Smooth muscle cell (in vitro differentiated cells): ENCODE measurements at regions not wholly inside any gene's neighbourhood (a gene's known extent, or its start where the extent isn't known, plus 50 kb on each side); places are given as distances from the start of the nearest gene placed in this dataset.

Source experiments
- DNase-seq: peaks from one replicate; lab custom pipeline; 2025; ENCODE audit not compliant: unreplicated experiment; lab: John Stamatoyannopoulos, UW
- H2AFZ ChIP-seq: fragments of 200-600 bp; sonication (generic); 2 replicates; pipeline ENCODE4 v1.6.0; 2016; ENCODE audit warnings: antibody characterized with exemption, low read depth, mild to moderate bottlenecking
- H3F3A ChIP-seq: fragments of 200-600 bp; sonication (generic); 2 replicates; pipeline ENCODE4 v1.6.0; 2017; ENCODE audit warnings: antibody characterized with exemption, low read depth
- H3K27ac ChIP-seq: fragments of 200-600 bp; sonication (generic); 2 replicates; pipeline ENCODE4 v1.5.1; 2016; ENCODE audit warnings: low read depth, mild to moderate bottlenecking
- H3K27me3 ChIP-seq: fragments of 200-600 bp; sonication (generic); 2 replicates; pipeline ENCODE4 v1.6.1; 2016; ENCODE audit warnings: low read depth, mild to moderate bottlenecking
- H3K36me3 ChIP-seq: fragments of 200-600 bp; sonication (generic); 2 replicates; pipeline ENCODE4 v1.5.1; 2016; ENCODE audit warnings: low read depth
- H3K4me1 ChIP-seq: fragments of 200-600 bp; sonication (generic); 2 replicates; pipeline ENCODE4 v1.5.1; 2016; ENCODE audit warnings: low read depth
- H3K4me2 ChIP-seq: fragments of 200-600 bp; sonication (generic); 2 replicates; pipeline ENCODE4 v1.6.0; 2016; ENCODE audit warnings: mild to moderate bottlenecking
- H3K4me3 ChIP-seq: fragments of 200-600 bp; sonication (generic); 2 replicates; pipeline ENCODE4 v1.5.1; 2016; ENCODE audit warnings: mild to moderate bottlenecking
- H3K79me2 ChIP-seq: fragments of 200-600 bp; sonication (generic); 2 replicates; pipeline ENCODE4 v1.6.0; 2016; ENCODE audit warnings: low read depth, mild to moderate bottlenecking
- H3K9ac ChIP-seq: fragments of 200-600 bp; sonication (generic); 2 replicates; pipeline ENCODE4 v1.6.0; 2016; ENCODE audit warnings: low read depth
- H3K9me3 ChIP-seq: fragments of 200-600 bp; sonication (generic); replicated peaks from 2 replicates; pipeline ENCODE4 v1.5.1; 2016; ENCODE audit warnings: low read depth
- H4K20me1 ChIP-seq: fragments of 200-600 bp; sonication (generic); 2 replicates; pipeline ENCODE4 v1.6.0; 2016; ENCODE audit warnings: low read depth
- WGBS: methylation state at CpG from one replicate; pipeline ENCODE4 v1.1.7; 2016; ENCODE audit warnings: low lambda C conversion rate; 5-methylcytosine and 5-hydroxymethylcytosine counted together
- TF ChIP-seq, protein P1 (sequence below): fragments of 200-600 bp; sonication (generic); IDR thresholded peaks from 2 replicates; pipeline ENCODE4 v1.5.1; 2017; ENCODE audit warnings: borderline replicate concordance, mild to moderate bottlenecking, antibody characterized with exemption; ENCODE audit not compliant: insufficient read depth, poor library complexity, severe bottlenecking

DNA sequence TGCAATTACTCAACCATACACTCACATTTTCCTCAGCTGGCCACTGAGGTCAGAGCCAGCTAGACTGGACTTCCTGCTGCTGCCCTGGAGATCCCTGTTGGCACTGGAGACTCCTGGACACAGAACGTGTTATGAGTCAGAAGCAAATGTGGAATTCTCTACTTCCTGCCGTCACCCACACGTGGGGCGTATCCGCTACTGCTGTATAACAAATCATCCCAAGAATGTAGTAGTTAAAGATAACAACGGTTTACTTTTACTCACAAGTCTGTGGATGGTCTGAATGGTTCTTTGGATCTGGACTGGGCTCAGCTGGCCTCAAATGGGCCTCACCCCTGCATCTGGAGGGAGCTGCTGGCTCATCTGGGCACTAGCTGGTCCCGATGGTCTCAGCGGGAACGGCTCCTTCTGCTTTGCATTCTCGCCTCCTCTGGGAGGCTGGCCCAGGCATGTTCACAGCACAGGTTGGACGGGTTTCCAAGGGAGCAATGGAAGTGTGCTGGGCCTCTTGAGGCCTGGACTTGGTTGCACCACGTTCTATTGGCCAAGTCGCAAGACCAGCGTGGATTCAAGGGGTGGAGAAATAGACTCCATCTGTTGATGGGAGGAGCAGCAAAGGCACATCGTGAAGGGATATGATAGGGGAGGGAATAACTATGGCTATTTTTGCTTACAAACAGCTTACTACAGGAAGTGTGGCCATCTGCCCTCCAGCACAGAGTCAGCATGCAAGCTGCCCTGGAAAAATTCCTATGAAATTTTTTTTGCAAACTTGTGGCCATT lies 118.5 kb downstream of the SNX5 start:
- Histone ChIP-seq H3K27ac (peak overlapping the region; percentile 83), H3K4me1 (no peaks in the 10 kb centered on the region), H3F3A (no peaks in the 10 kb centered on the region), H3K9me3 (no peaks in the 10 kb centered on the region), H3K9ac (peak overlapping the region; percentile 28), H4K20me1 (no peaks in the 10 kb centered on the region), H3K4me3 (no peak overlapping the region), H3K36me3 (no peaks in the 10 kb centered on the region), H2AFZ (no peak overlapping the region), H3K27me3 (no peaks in the 10 kb centered on the region), H3K79me2 (no peaks in the 10 kb centered on the region), H3K4me2 (peak overlapping the region; percentile 24)
- DNase-seq: no peak
- WGBS: 46% methylated on average over 15 of the region's 15 CpGs
- TF ChIP-seq, protein P1, sequence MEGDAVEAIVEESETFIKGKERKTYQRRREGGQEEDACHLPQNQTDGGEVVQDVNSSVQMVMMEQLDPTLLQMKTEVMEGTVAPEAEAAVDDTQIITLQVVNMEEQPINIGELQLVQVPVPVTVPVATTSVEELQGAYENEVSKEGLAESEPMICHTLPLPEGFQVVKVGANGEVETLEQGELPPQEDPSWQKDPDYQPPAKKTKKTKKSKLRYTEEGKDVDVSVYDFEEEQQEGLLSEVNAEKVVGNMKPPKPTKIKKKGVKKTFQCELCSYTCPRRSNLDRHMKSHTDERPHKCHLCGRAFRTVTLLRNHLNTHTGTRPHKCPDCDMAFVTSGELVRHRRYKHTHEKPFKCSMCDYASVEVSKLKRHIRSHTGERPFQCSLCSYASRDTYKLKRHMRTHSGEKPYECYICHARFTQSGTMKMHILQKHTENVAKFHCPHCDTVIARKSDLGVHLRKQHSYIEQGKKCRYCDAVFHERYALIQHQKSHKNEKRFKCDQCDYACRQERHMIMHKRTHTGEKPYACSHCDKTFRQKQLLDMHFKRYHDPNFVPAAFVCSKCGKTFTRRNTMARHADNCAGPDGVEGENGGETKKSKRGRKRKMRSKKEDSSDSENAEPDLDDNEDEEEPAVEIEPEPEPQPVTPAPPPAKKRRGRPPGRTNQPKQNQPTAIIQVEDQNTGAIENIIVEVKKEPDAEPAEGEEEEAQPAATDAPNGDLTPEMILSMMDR: no peak

- Histone ChIP-seq H4K20me1 (no peaks in the 10 kb centered on the region), H3K4me1 (no peaks in the 10 kb centered on the region), H3K4me2 (no peak overlapping the region), H3K79me2 (no peaks in the 10 kb centered on the region), H2AFZ (no peak overlapping the region), H3K27me3 (no peaks in the 10 kb centered on the region), H3K36me3 (no peaks in the 10 kb centered on the region), H3K9ac (peak overlapping the region; percentile 49), H3K27ac (peak overlapping the region; percentile 83), H3K4me3 (no peak overlapping the region), H3K9me3 (no peaks in the 10 kb centered on the region), H3F3A (no peaks in the 10 kb centered on the region)
- WGBS: 94% methylated on average over 6 of the region's 6 CpGs
- TF ChIP-seq, protein P1: no peak
- no peak for DNase-seq
Observed at GRCh38 chr20:17849138-17849900, 119.3 kb downstream of the SNX5 start.

- H3K9ac ChIP-seq: no peak overlapping the region
- peak overlapping the region; percentile 83 for H3K27ac ChIP-seq
- no peaks in the 10 kb centered on the region for H3F3A ChIP-seq
- H2AFZ ChIP-seq: no peak overlapping the region
- no peaks in the 10 kb centered on the region for H3K4me1 ChIP-seq
- H3K36me3 ChIP-seq: no peaks in the 10 kb centered on the region
- H3K4me3 ChIP-seq: no peak overlapping the region
- no peaks in the 10 kb centered on the region for H4K20me1 ChIP-seq
- H3K27me3 ChIP-seq: no peaks in the 10 kb centered on the region
- no peaks in the 10 kb centered on the region for H3K79me2 ChIP-seq
- no peak overlapping the region for H3K4me2 ChIP-seq
- WGBS: 88% methylated on average over 4 of the region's 4 CpGs
- no peaks in the 10 kb centered on the region for H3K9me3 ChIP-seq
- TF ChIP-seq, protein P1: no peak
- DNase-seq: no peak
Observed at GRCh38 chr20:17848249-17849048, 120.1 kb downstream of the SNX5 start.
